ENCODE measurements at regions not wholly inside any gene's neighbourhood (a gene's known extent, or its start where the extent isn't known, plus 50 kb on each side); places are given as distances from the start of the nearest gene placed in this dataset.

DNA sequence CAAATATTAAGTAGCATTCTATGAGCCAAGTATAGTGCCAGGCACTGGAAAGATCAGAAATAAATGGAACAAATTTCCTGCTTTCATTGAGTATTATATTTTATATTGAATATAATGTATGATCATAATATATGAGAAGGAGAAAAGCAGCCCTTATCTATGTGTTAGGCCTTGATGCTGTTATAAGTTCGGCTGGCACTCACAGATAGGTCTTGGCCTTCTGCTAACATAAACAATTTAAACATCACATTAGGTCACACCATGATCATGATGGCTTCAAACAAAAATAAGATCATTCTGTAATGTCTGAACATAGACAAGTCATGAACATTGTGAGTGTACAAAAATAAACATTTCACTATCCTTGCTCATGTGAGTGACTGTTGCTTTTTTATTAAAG, 584.0 kb upstream of the ZNF385D start:
- TF ChIP-seq TAF1 (IDR thresholded peaks at IDR 0.05; ENCODE audit: borderline replicate concordance, insufficient read depth, low read length) = no peak
- TF ChIP-seq POLR2AphosphoS5 (IDR thresholded peaks at IDR 0.05; ENCODE audit: low read depth, low read length) = no peak
